B cell (primary cell): ENCODE measurements at regions not wholly inside any gene's neighbourhood (a gene's known extent, or its start where the extent isn't known, plus 50 kb on each side); places are given as distances from the start of the nearest gene placed in this dataset.

Source experiments
- EZH2 ChIP-seq: IDR thresholded peaks from 2 replicates; pipeline ENCODE4 v1.6.1; 2012; ENCODE audit warnings: borderline replicate concordance, low read depth, mild to moderate bottlenecking, moderate library complexity, low read length; ENCODE audit not compliant: insufficient read depth, poor library complexity, severe bottlenecking
- TF ChIP-seq, protein P1 (sequence below): fragments of 200-600 bp; IDR thresholded peaks from one replicate; pipeline ENCODE4 v1.8.0; 2022; ENCODE audit warnings: antibody characterized with exemption, mild to moderate bottlenecking

DNA sequence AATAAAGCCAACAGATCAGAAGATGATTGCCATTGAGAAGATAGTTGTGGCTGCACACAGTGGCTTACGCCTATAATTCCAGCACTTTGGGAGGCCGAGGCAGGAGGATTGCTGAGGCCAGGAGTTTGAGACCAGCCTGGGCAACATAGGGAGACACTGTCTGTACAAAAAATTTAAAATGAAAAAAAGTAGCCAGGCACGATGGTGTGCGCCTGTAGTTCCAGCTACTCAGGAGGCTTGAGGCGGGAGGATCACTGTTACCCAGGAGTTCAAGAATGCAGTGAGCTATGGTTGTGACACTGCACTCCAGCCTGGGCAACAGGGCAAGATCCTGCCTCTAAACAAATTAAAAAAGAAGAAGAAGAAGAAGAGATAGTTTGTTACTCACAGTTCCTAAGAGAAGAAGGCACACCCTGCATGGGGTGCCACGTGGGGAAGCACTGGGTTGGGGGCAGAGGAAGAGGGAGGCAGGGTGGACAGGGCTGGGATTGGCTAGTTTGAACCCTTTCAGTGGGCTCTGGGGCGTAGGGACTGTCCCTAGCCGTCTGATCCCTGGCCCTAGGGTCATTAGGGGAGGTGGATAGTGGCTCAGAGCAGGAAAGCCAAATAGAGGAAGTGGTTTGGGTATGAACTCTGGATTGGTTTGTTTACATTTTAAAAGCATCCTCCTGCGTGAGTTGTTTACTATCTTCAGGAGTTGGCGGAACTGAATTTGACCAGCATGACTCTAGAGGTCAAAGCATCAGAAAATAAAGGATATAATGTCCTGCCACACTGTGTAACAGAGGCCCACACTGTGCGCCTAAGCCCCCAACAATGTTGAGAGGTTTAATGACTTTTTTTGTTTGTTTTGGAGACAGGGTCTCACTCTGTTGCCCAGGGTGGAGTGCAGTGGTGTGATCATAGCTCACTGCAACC is 60.5 kb upstream of the MEDAG start:
- TF ChIP-seq, protein P1, sequence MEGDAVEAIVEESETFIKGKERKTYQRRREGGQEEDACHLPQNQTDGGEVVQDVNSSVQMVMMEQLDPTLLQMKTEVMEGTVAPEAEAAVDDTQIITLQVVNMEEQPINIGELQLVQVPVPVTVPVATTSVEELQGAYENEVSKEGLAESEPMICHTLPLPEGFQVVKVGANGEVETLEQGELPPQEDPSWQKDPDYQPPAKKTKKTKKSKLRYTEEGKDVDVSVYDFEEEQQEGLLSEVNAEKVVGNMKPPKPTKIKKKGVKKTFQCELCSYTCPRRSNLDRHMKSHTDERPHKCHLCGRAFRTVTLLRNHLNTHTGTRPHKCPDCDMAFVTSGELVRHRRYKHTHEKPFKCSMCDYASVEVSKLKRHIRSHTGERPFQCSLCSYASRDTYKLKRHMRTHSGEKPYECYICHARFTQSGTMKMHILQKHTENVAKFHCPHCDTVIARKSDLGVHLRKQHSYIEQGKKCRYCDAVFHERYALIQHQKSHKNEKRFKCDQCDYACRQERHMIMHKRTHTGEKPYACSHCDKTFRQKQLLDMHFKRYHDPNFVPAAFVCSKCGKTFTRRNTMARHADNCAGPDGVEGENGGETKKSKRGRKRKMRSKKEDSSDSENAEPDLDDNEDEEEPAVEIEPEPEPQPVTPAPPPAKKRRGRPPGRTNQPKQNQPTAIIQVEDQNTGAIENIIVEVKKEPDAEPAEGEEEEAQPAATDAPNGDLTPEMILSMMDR = no peak
- TF ChIP-seq EZH2 = no peak
